ENCODE measurements at regions not wholly inside any gene's neighbourhood (a gene's known extent, or its start where the extent isn't known, plus 50 kb on each side); places are given as distances from the start of the nearest gene placed in this dataset.

DNA sequence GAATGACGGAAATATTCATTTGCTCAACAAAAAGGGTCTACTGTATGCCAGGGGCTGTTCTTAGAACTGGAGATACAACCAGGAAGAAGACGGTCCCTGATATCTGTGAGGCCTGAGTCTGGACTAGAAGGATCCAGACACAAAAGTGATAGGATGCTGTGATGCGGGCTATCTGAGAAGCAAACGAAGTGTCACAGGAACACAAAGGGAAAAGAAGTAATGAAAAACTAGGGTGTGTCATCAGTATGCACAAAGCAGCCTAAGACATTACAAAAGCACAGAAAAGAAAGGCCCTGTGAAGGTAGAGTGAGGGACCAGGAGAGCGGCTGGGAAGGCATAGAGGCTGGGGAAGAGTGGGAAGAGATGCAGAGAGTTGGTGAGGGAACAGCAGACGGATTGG, 63.3 kb upstream of the C3orf80 start (continued):
- TF ChIP-seq, protein P1, sequence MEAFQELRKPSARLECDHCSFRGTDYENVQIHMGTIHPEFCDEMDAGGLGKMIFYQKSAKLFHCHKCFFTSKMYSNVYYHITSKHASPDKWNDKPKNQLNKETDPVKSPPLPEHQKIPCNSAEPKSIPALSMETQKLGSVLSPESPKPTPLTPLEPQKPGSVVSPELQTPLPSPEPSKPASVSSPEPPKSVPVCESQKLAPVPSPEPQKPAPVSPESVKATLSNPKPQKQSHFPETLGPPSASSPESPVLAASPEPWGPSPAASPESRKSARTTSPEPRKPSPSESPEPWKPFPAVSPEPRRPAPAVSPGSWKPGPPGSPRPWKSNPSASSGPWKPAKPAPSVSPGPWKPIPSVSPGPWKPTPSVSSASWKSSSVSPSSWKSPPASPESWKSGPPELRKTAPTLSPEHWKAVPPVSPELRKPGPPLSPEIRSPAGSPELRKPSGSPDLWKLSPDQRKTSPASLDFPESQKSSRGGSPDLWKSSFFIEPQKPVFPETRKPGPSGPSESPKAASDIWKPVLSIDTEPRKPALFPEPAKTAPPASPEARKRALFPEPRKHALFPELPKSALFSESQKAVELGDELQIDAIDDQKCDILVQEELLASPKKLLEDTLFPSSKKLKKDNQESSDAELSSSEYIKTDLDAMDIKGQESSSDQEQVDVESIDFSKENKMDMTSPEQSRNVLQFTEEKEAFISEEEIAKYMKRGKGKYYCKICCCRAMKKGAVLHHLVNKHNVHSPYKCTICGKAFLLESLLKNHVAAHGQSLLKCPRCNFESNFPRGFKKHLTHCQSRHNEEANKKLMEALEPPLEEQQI (IDR thresholded peaks at IDR 0.05): no peak
- TF ChIP-seq, protein P2, sequence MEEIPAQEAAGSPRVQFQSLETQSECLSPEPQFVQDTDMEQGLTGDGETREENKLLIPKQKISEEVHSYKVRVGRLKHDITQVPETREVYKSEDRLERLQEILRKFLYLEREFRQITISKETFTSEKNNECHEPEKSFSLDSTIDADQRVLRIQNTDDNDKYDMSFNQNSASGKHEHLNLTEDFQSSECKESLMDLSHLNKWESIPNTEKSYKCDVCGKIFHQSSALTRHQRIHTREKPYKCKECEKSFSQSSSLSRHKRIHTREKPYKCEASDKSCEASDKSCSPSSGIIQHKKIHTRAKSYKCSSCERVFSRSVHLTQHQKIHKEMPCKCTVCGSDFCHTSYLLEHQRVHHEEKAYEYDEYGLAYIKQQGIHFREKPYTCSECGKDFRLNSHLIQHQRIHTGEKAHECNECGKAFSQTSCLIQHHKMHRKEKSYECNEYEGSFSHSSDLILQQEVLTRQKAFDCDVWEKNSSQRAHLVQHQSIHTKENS (CRISPR knock-in tag; IDR thresholded peaks at IDR 0.05): no peak
- no peak for TF ChIP-seq ZNF589 (CRISPR knock-in tag; IDR thresholded peaks at IDR 0.05; ENCODE audit: low read depth)
- TF ChIP-seq ESRRB (CRISPR knock-in tag; IDR thresholded peaks at IDR 0.05; ENCODE audit: borderline replicate concordance): no peak
- TF ChIP-seq ZNF699 (CRISPR knock-in tag; IDR thresholded peaks at IDR 0.05; ENCODE audit: insufficient replicate concordance): no peak
- no peak for TF ChIP-seq MECOM (CRISPR knock-in tag; IDR thresholded peaks at IDR 0.05)
- TF ChIP-seq NEUROD1 (IDR thresholded peaks at IDR 0.05; ENCODE audit: borderline replicate concordance, low read depth, low read length, partially characterized antibody): no peak
- no peak for TF ChIP-seq POLR2AphosphoS2 (IDR thresholded peaks at IDR 0.05; ENCODE audit: low read length)
- no peak for TF ChIP-seq TCF7L2 (IDR thresholded peaks at IDR 0.05; ENCODE audit: low read depth, low read length)

Measured in K562 (cell line).